ENCODE measurements at regions not wholly inside any gene's neighbourhood (a gene's known extent, or its start where the extent isn't known, plus 50 kb on each side); places are given as distances from the start of the nearest gene placed in this dataset.
"Not testable (repeated sequence)": the region's sequence is repeated elsewhere in the genome, so short reads cannot be mapped to it uniquely, and the experiment has no call there.

GRCh38 chr5:120252839-120253238 lies 211.3 kb upstream of the PRR16 start:
- DNase-seq, result peak; percentile 12

- no peak for DNase-seq
Measured at GRCh38 chr5:120254385-120254784, 209.7 kb upstream of the PRR16 start.

GRCh38 chr5:120255214-120255613 lies 208.9 kb upstream of the PRR16 start:
- DNase-seq, result no peak

- DNase-seq, result no peak
Measured at GRCh38 chr5:120256376-120256775, 207.7 kb upstream of the PRR16 start.

- DNase-seq, result no peak
Measured at GRCh38 chr5:120257358-120257971, 206.6 kb upstream of the PRR16 start.

GRCh38 chr5:120258123-120258522 lies 206.0 kb upstream of the PRR16 start:
- no peak for DNase-seq

GRCh38 chr5:120260651-120261050 lies 203.4 kb upstream of the PRR16 start:
- no peak for DNase-seq

GRCh38 chr5:120270498-120270897 lies 193.6 kb upstream of the PRR16 start:
- no peak for DNase-seq

GRCh38 chr5:120293796-120294195 lies 170.3 kb upstream of the PRR16 start:
- DNase-seq, result no peak

GRCh38 chr5:120297616-120298015 lies 166.5 kb upstream of the PRR16 start:
- no peak for DNase-seq

GRCh38 chr5:120298981-120299380 lies 165.1 kb upstream of the PRR16 start:
- no peak for DNase-seq

GRCh38 chr5:120304663-120305062 lies 159.4 kb upstream of the PRR16 start:
- DNase-seq, result no peak

- no peak for DNase-seq
Measured at GRCh38 chr5:120306303-120306702, 157.8 kb upstream of the PRR16 start.

- no peak for DNase-seq
Measured at GRCh38 chr5:120314191-120314590, 149.9 kb upstream of the PRR16 start.

- DNase-seq, result no peak
Measured at GRCh38 chr5:120320626-120321025, 143.5 kb upstream of the PRR16 start.

- DNase-seq, result no peak
Measured at GRCh38 chr5:120326651-120327050, 137.4 kb upstream of the PRR16 start.

- no peak for DNase-seq
Measured at GRCh38 chr5:120327180-120327579, 136.9 kb upstream of the PRR16 start.

GRCh38 chr5:120329095-120329494 lies 135.0 kb upstream of the PRR16 start:
- DNase-seq, result no peak

GRCh38 chr5:120330558-120330957 lies 133.5 kb upstream of the PRR16 start:
- no peak for DNase-seq

GRCh38 chr5:120344181-120344580 lies 119.9 kb upstream of the PRR16 start:
- DNase-seq, result no peak

GRCh38 chr5:120345947-120346346 lies 118.2 kb upstream of the PRR16 start:
- no peak for DNase-seq

GRCh38 chr5:120351071-120351470 lies 113.0 kb upstream of the PRR16 start:
- DNase-seq, result not testable (repeated sequence)

GRCh38 chr5:120354126-120354525 lies 110.0 kb upstream of the PRR16 start:
- no peak for DNase-seq

- no peak for DNase-seq
Measured at GRCh38 chr5:120358949-120359348, 105.2 kb upstream of the PRR16 start.

- no peak for DNase-seq
Measured at GRCh38 chr5:120361941-120362340, 102.2 kb upstream of the PRR16 start.

- DNase-seq, result no peak
Measured at GRCh38 chr5:120362426-120362825, 101.7 kb upstream of the PRR16 start.

All from NCI-H510A (cell line).